Loucy (cell line): ENCODE measurements at regions not wholly inside any gene's neighbourhood (a gene's known extent, or its start where the extent isn't known, plus 50 kb on each side); places are given as distances from the start of the nearest gene placed in this dataset.

Source experiments
- H2AFZ ChIP-seq: fragments of 200-600 bp; sonication (generic); 2 replicates; pipeline ENCODE4 v1.6.0; 2016; ENCODE audit warnings: antibody characterized with exemption, mild to moderate bottlenecking, low read length, moderate library complexity
- H3F3A ChIP-seq: fragments of 200-600 bp; 2 replicates; pipeline ENCODE4 v1.6.0; 2016; ENCODE audit warnings: antibody characterized with exemption, low read depth, mild to moderate bottlenecking
- H3K27me3 ChIP-seq: fragments of 200-600 bp; sonication (generic); 2 replicates; pipeline ENCODE4 v1.6.1; 2014; ENCODE audit warnings: low read length, mild to moderate bottlenecking; ENCODE audit not compliant: insufficient read depth, poor library complexity, severe bottlenecking
- H3K36me3 ChIP-seq: fragments of 200-600 bp; sonication (generic); 2 replicates; pipeline ENCODE4 v1.6.1; 2016; ENCODE audit warnings: low read length; ENCODE audit not compliant: insufficient read depth
- H3K4me1 ChIP-seq: fragments of 200-600 bp; sonication (generic); 2 replicates; pipeline ENCODE4 v1.5.1; 2014; ENCODE audit warnings: low read length, mild to moderate bottlenecking; ENCODE audit not compliant: insufficient read depth, poor library complexity, severe bottlenecking
- H3K4me2 ChIP-seq: fragments of 200-600 bp; sonication (generic); 2 replicates; pipeline ENCODE4 v1.6.0; 2014; ENCODE audit warnings: antibody characterized with exemption, low read length, low read depth, mild to moderate bottlenecking; ENCODE audit not compliant: poor library complexity, severe bottlenecking
- H3K4me3 ChIP-seq: fragments of 200-600 bp; sonication (generic); 2 replicates; pipeline ENCODE4 v1.5.1; 2014; ENCODE audit warnings: low read length, mild to moderate bottlenecking, mixed read lengths; ENCODE audit not compliant: poor library complexity, severe bottlenecking
- H3K79me2 ChIP-seq: fragments of 200-600 bp; sonication (generic); 2 replicates; pipeline ENCODE4 v1.6.1; 2014; ENCODE audit warnings: low read length; ENCODE audit not compliant: insufficient read depth
- H3K9ac ChIP-seq: fragments of 200-600 bp; sonication (generic); 2 replicates; pipeline ENCODE4 v1.6.0; 2014; ENCODE audit warnings: mild to moderate bottlenecking, low read depth, low read length, moderate library complexity; ENCODE audit not compliant: poor library complexity, severe bottlenecking
- H3K9me2 ChIP-seq: fragments of 200-600 bp; sonication (generic); replicated peaks from 2 replicates; pipeline ENCODE4 v1.6.1; 2016; ENCODE audit warnings: low read depth, low read length, mixed read lengths
- H3K9me3 ChIP-seq: fragments of 200-600 bp; sonication (generic); 2 replicates; pipeline ENCODE4 v1.6.1; 2014; ENCODE audit warnings: mild to moderate bottlenecking, antibody characterized with exemption, low read length, low read depth; ENCODE audit not compliant: insufficient read depth
- H4K20me1 ChIP-seq: fragments of 200-600 bp; sonication (generic); 2 replicates; pipeline ENCODE4 v1.6.0; 2014; ENCODE audit warnings: antibody characterized with exemption, low read length, mild to moderate bottlenecking; ENCODE audit not compliant: insufficient read depth, poor library complexity, severe bottlenecking
- EZH2phosphoT487 ChIP-seq: fragments of 200-600 bp; IDR thresholded peaks from 2 replicates; pipeline ENCODE4 v1.6.1; 2018; ENCODE audit warnings: antibody characterized with exemption, mild to moderate bottlenecking, moderate library complexity, borderline replicate concordance
- TF ChIP-seq, protein P1 (sequence below): fragments of 200-600 bp; sonication (generic); conservative IDR thresholded peaks from 2 replicates; pipeline ENCODE4 v1.5.1; 2014; ENCODE audit warnings: mild to moderate bottlenecking, antibody characterized with exemption, low read length

DNA sequence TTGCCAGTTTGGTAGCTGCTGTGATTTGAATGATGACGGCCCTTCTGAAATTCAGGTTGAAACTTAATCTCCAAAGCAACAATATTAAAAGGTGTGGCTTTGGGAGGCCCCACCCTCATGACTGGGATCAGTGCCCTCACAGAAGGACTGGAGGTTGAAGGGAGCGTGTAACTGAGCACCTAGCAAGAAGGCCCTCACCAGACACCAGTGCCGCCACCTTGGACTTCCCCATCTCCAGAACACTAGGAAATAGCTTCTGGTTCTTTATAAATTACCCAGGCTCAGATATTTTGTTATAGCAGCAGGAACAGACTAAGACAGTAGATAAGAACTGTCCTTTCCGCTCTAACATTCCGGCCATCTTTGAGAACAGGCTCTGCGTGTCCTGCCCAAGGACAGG lies 243.1 kb downstream of the DLL1 start:
- H3K9ac ChIP-seq, result no peak overlapping the region
- no peaks in the 10 kb centered on the region for H3K36me3 ChIP-seq
- no peak for TF ChIP-seq EZH2phosphoT487
- TF ChIP-seq, protein P1, sequence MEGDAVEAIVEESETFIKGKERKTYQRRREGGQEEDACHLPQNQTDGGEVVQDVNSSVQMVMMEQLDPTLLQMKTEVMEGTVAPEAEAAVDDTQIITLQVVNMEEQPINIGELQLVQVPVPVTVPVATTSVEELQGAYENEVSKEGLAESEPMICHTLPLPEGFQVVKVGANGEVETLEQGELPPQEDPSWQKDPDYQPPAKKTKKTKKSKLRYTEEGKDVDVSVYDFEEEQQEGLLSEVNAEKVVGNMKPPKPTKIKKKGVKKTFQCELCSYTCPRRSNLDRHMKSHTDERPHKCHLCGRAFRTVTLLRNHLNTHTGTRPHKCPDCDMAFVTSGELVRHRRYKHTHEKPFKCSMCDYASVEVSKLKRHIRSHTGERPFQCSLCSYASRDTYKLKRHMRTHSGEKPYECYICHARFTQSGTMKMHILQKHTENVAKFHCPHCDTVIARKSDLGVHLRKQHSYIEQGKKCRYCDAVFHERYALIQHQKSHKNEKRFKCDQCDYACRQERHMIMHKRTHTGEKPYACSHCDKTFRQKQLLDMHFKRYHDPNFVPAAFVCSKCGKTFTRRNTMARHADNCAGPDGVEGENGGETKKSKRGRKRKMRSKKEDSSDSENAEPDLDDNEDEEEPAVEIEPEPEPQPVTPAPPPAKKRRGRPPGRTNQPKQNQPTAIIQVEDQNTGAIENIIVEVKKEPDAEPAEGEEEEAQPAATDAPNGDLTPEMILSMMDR, result no peak
- no peaks in the 10 kb centered on the region for H3K4me1 ChIP-seq
- peaks cover 48% of the 10 kb centered on the region; the same call in 1 of the 2 replicates for H3K9me3 ChIP-seq
- H3K79me2 ChIP-seq, result no peaks in the 10 kb centered on the region
- no peaks in the 10 kb centered on the region for H4K20me1 ChIP-seq
- H3K9me2 ChIP-seq, result no peaks in the 10 kb centered on the region
- H3K4me3 ChIP-seq, result no peak overlapping the region
- H3K27me3 ChIP-seq, result no peaks in the 10 kb centered on the region
- no peak overlapping the region for H2AFZ ChIP-seq
- no peak overlapping the region for H3K4me2 ChIP-seq
- H3F3A ChIP-seq, result no peaks in the 10 kb centered on the region

DNA sequence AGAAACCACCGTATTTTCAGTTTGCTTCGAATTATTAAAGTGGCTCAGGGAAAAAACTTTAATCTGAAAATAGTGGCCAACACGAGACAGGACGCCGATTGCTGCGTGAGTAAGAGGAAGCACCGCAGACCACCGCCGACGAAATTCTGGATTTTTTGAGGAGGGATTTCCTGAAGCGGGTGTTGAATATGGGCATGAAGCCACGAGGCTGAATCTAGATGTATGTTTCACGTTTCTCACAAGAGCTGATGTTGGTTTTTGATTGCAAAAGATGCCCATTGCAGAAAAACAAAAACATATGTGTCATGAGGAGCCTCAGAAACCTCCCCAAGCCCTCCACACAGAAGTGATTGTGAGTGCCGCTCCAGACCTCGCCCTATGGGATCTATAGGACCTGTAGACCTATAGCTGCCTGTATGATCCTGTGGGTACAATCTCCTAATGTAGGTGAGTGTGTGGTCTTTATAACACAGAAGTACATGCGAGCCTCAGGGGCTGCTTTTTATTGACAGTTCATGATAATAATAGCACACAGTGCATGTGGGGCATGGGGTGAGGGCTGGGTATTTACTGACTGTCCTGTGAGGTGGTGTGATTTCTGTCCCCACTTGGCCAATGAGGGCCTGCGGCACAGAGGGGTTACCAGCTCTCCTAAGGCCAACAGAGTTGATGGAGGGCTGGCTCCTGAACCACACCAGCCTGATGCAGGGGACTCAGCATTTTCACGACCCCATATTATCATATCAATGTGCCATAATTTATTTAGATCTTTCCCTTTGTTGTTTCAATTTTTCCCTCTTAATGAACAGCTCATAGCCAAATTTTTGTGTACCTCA lies 243.9 kb downstream of the DLL1 start:
- Histone ChIP-seq H3K9me3 (peaks cover 53% of the 10 kb centered on the region; the same call in 1 of the 2 replicates), H3K79me2 (no peaks in the 10 kb centered on the region), H3F3A (no peaks in the 10 kb centered on the region), H3K4me2 (no peak overlapping the region), H3K4me1 (no peaks in the 10 kb centered on the region), H3K9me2 (no peaks in the 10 kb centered on the region), H3K9ac (no peak overlapping the region), H3K4me3 (no peak overlapping the region), H3K27me3 (no peaks in the 10 kb centered on the region), H2AFZ (no peak overlapping the region), H4K20me1 (no peaks in the 10 kb centered on the region), H3K36me3 (no peaks in the 10 kb centered on the region)
- TF ChIP-seq, protein P1, result no peak
- no peak for TF ChIP-seq EZH2phosphoT487

DNA sequence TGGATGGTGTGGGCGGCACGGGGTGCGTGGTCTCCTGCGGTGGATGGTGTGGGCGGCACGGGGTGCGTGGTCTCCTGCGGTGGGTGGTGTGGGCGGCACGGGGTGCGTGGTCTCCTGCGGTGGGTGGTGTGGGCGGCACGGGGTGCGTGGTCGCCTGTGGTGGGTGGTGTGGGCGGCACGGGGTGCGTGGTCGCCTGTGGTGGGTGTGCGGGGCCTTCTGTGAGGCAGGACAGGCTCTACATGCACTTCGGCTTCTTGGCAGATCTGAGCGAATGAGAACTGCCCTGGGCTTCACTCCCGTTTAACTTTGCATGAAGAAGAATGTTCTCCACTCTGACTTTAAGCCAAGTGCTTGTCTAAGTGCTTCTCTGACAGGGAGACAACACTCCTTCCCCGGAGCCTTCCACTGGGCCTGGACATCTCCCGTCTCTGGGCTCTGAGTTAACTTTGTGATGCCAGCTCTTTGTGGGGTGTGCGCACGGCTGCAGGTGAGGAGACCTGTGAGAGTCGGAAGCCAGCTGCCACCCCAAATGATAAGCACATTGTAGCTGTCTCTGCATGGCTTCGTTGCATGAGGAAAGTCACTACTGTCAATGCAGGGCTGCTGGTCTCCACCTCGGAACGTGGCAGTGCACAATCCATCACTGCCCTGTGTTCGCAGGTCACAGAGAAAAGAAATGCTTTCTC lies 244.8 kb downstream of the DLL1 start:
- no peaks in the 10 kb centered on the region for H3K9me2 ChIP-seq
- no peak for TF ChIP-seq EZH2phosphoT487
- TF ChIP-seq, protein P1, result no peak
- no peaks in the 10 kb centered on the region for H4K20me1 ChIP-seq
- no peak overlapping the region for H3K4me2 ChIP-seq
- peaks cover 58% of the 10 kb centered on the region; the same call in 1 of the 2 replicates for H3K9me3 ChIP-seq
- no peaks in the 10 kb centered on the region for H3K27me3 ChIP-seq
- H2AFZ ChIP-seq, result no peak overlapping the region
- H3K79me2 ChIP-seq, result no peaks in the 10 kb centered on the region
- H3K9ac ChIP-seq, result no peak overlapping the region
- H3K36me3 ChIP-seq, result no peaks in the 10 kb centered on the region
- H3F3A ChIP-seq, result no peaks in the 10 kb centered on the region
- H3K4me1 ChIP-seq, result no peaks in the 10 kb centered on the region
- H3K4me3 ChIP-seq, result no peak overlapping the region
